HL-60 (cell line): ENCODE measurements at regions not wholly inside any gene's neighbourhood (a gene's known extent, or its start where the extent isn't known, plus 50 kb on each side); places are given as distances from the start of the nearest gene placed in this dataset.

Source experiments
- CTCF ChIP-seq: IDR thresholded peaks from one replicate; pipeline ENCODE4 v1.5.1; 2011; ENCODE audit warnings: low read length, control low read depth, inconsistent platforms; ENCODE audit not compliant: insufficient read depth
- POLR2AphosphoS5 ChIP-seq: IDR thresholded peaks from 2 replicates; pipeline ENCODE4 v1.6.1; 2012; ENCODE audit warnings: low read depth
- REST ChIP-seq: IDR thresholded peaks from 2 replicates; pipeline ENCODE4 v1.6.1; 2012; ENCODE audit warnings: low read depth; ENCODE audit not compliant: insufficient replicate concordance

- no peak for TF ChIP-seq CTCF
- TF ChIP-seq POLR2AphosphoS5 = no peak
- no peak for TF ChIP-seq REST
Observed at GRCh38 chr7:82517050-82517449, 73.5 kb upstream of the CACNA2D1 start.
